SHP77 (cell line): ENCODE measurements at regions not wholly inside any gene's neighbourhood (a gene's known extent, or its start where the extent isn't known, plus 50 kb on each side); places are given as distances from the start of the nearest gene placed in this dataset.
A peak's percentile ranks its signal among the peaks of the same experiment; 100 is the strongest.

Experiments
- DNase-seq, 2 experiments: peaks; one replicate each; lab custom pipeline; 2025; lab: John Stamatoyannopoulos, UW

GRCh38 chrX:10288373-10288975, 131.7 kb downstream of the CLCN4 start:
- DNase-seq: no peak

- no peak for DNase-seq
These were observed 139.8 kb downstream of the CLCN4 start for GRCh38 chrX:10296576-10296975.

GRCh38 chrX:10310511-10310910, 153.7 kb downstream of the CLCN4 start:
- DNase-seq: no peak

- no peak for DNase-seq
These were observed 157.8 kb downstream of the CLCN4 start for GRCh38 chrX:10314530-10315104.

- no peak for DNase-seq
These were observed 168.8 kb downstream of the CLCN4 start for GRCh38 chrX:10325611-10326010.

- DNase-seq: no peak
These were observed 169.8 kb downstream of the CLCN4 start for GRCh38 chrX:10326578-10326977.

GRCh38 chrX:10327651-10328050, 170.9 kb downstream of the CLCN4 start:
- DNase-seq: peak in 1 of 2 experiments; percentile 46

GRCh38 chrX:10329984-10330383, 173.2 kb downstream of the CLCN4 start:
- DNase-seq: no peak

- no peak for DNase-seq
These were observed 184.5 kb downstream of the CLCN4 start for GRCh38 chrX:10341309-10341708.

GRCh38 chrX:10350221-10350620, 193.4 kb downstream of the CLCN4 start:
- DNase-seq: no peak

- no peak for DNase-seq
These were observed 194.2 kb downstream of the CLCN4 start for GRCh38 chrX:10350981-10351380.

GRCh38 chrX:10352536-10352935, 195.8 kb downstream of the CLCN4 start:
- no peak for DNase-seq

- no peak for DNase-seq
These were observed 200.2 kb downstream of the CLCN4 start for GRCh38 chrX:10356979-10357378.

GRCh38 chrX:10358958-10359357, 202.2 kb downstream of the CLCN4 start:
- no peak for DNase-seq

GRCh38 chrX:10360116-10360515, 203.3 kb downstream of the CLCN4 start:
- no peak for DNase-seq

- no peak for DNase-seq
These were observed 208.9 kb downstream of the CLCN4 start for GRCh38 chrX:10365532-10366265.

GRCh38 chrX:10367406-10367805, 210.6 kb downstream of the CLCN4 start:
- DNase-seq: no peak

GRCh38 chrX:10370976-10371375, 214.2 kb downstream of the CLCN4 start:
- DNase-seq: no peak

- DNase-seq: no peak
These were observed 220.7 kb downstream of the CLCN4 start for GRCh38 chrX:10377427-10377826.

GRCh38 chrX:10379878-10380277, 223.1 kb downstream of the CLCN4 start:
- no peak for DNase-seq

GRCh38 chrX:10380300-10380699, 223.5 kb downstream of the CLCN4 start:
- DNase-seq: no peak

GRCh38 chrX:10381193-10381592, 224.4 kb downstream of the CLCN4 start:
- DNase-seq: no peak

GRCh38 chrX:10387011-10387410, 230.2 kb downstream of the CLCN4 start:
- DNase-seq: no peak

GRCh38 chrX:10390187-10390586, 230.2 kb downstream of the MID1 start:
- DNase-seq: no peak
